Renal cortex interstitium (tissue), 11 donors: ENCODE measurements at regions not wholly inside any gene's neighbourhood (a gene's known extent, or its start where the extent isn't known, plus 50 kb on each side); places are given as distances from the start of the nearest gene placed in this dataset.

Experiments
- DNase-seq, 11 donors: peaks; one replicate each; pipeline ENCODE4 v3.0.0-alpha.2; 2013; ENCODE audit warnings: low read depth in 9 of 11, low spot score in 4 of 11; ENCODE audit errors: extremely low read depth in 1 of 11

DNA sequence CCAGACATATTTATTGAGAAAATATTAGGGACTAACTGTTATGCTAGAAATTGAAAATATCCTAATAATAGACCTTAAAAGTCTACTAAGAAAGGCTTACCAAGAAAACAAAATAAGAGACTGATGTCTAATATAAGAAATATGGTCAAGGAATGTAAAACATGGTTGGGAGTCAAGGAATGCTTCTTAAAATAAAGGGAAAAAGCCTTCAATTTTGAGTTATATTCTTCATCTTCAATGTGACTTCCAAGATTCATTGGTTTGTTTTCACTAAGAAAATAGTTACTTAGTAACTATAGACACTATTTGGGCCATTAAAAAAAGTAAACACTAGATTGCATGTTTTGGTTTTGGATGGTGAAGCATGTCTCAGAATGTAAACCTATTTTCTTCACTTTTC, 88.1 kb upstream of the ETV6 start:
- no peak for DNase-seq

DNA sequence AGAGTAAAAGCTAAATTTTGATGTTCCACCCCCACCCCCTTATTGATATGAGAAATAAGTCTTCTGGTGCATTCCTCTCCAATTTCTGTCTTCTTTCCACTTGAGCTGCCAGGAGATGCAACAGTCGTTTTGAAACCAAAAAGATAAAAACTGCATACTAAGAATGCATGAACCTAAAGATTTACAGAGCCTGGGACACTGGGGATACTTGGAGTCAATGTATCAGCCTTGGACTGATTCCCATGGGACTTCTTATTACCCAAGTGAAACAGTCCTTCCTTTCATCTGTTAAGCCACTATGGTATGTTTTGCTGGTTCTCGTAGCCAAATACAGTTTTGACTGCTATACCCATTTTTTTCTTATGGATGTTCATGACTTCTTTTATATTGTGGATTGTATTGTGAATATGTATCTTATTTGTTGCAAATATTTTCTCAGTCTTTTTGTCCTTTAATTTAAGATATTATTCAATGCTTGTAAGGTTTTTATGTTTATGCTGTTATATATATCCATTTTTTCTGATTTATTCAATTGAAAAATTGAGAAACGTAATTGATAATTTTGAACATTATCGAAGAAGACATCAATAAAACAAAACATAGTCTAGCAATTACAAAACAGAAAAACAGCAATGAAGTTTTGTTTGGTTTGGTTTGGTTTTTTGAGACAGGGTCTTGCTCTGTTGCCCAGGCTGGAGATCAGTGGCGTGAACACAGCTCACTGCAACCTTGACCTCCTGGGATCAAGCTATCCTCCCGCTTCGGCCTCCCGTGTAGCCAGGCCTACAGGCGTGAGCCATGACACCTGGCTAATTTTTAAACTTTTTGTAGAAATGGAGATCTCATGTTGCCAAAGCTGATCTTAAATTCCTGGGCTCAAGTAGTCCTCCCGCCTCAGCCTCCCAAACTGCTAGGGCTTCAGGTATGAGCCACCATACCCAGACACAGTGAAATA, 85.4 kb upstream of the ETV6 start:
- no peak for DNase-seq

DNA sequence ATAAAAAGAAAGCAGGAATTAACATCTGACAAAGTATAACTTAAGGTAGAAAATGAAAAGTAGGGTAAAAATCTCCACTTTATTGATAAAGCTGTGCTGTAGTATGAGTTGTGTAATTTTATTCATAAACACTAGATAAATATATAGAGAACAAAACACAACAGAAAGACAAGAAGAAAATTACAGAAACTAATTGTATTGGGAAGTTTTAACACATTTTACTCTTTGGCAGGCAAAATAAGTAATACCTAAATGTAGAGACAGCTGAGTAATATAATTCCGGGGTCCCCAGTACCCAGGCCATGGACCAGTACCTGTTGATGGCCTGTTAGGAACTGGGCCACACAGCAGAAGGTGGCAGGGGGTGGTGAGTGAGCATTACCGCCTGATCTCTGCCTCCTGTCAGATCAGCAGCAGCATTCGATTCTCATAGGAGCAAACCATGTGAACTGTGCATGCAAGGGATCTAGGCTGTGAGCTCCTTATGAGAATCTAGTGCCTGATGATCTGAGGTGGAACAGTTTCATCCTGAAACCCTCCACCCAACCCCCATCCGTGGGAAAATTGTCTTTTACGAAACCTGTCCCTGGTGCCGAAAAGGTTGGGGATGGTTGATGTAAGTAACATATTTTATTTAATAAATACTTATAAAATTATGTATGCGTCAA, 84.4 kb upstream of the ETV6 start:
- no peak for DNase-seq

DNA sequence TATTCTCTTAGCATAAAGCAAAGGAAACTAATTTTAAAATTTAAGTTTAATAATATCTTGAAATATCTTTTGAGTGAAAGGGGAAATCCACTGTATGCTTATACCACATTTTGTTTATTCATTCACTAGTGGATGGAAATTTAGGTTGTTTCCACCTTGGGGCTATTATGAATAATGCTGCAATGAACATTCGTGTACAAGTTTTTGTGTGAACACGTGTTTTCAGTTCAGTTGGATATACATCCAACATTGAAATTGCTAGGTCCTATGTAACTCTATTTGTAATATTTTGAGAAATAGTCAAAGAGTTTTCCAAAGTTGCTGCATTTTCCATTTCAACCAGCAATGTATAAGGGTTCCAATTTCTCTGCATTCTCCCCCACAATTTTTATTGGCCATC, 83.7 kb upstream of the ETV6 start:
- no peak for DNase-seq

GRCh38 chr12:11568155-11568761, 81.2 kb upstream of the ETV6 start:
- DNase-seq, result no peak

DNA sequence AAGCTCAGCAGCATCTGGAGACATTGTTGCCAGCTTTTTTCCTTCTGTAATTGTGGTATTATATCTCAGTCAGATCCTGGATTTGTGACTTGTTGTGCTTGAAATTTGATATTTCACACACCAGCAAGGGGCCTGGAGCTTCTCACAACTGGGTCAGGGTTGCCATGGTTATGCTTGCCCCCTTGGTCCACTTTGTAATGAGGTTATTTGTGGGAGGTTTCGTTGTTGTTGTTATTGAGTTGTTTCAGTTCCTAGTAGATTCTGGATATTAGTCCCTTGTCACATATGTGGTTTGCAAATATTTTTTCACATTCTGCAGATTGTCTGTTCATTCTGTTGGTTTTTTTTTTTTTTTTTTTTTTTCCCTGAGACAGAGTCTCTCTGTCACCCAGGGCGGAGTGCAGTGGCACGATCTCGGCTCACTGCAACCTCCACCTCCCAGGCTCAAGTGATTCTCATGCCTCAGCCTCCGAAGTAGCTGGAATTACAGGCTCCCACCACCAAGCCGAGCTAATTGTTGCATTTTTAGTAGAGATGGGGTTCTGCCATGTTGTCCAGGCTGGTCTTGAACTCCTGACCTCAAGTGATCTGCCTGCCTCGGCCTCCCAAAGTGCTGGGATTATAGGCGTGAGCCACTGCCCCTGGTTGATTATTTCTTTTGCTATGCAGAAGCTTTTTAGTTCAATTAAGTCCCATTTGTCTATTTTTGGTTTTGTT, 80.6 kb upstream of the ETV6 start:
- DNase-seq, result peak in 8 of 11 donors; percentile 15 to 44 (median 34)

GRCh38 chr12:11569716-11570115, 79.8 kb upstream of the ETV6 start:
- no peak for DNase-seq

DNA sequence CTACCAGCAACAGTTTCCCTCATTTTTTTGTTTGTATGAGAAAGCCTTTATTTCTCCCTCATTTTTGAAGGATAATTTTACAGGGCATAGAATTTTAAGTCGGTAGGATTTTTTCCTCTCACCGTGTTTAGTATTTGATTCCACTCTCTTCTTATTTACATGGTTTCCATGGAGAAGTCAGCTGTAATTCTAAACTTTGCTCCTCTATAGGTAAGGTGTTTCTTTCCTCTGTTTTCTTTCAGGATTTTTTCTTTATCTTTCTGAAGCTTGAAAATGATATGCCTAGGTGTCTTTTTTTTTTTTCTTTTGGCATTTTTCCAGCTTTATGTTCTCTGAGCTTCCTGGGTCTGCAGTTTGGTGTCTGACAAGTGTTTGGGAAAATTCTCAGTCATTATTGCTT, 75.6 kb upstream of the ETV6 start:
- DNase-seq, result no peak

DNA sequence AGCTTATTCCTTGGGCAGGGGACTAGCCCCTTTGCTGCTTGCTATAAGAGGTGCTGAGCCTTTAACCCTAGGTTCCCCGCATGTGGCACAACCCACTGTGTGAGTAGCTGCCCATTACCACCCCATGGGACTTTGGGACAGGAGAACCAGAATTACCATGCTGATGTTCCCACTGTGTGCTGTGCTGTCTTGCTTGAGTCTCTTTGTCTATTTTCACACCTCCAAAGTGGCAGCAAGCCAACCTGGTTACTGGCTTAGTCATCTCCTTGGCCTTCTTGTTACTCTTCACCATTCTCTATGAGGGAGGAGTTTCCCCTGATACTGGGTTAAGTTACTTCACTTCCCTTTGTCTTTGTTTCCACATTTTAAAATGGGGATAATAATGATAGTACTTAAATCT, 73.4 kb upstream of the ETV6 start:
- DNase-seq, result no peak

DNA sequence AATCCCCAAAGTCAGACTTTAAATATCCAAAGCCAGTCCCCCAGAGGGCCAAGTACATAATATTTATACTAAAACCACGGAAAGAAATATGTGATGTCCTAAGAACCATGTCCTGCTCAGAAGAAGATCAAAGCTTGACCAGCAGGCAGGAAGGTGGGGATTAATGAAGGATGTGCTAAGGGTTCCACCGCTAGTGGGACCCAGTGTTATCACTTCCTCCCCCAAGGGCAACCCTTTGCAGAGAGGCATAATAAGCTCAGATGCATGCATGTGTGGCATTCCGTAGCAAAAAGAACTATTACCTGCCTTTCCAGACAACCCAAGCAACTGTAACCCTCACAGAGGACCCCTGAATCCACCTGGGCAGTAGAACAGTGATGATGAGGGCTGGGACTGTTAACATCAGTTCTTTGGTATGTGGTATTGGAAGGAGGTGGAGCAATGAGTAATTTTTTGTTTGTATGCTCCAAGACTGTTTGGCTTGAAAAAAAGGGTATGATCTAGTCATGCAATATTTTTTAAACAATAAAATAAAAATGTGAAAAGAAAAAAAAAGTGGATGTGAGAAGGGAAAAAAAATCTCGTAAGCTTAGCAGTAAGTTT, 71.7 kb upstream of the ETV6 start:
- no peak for DNase-seq

DNA sequence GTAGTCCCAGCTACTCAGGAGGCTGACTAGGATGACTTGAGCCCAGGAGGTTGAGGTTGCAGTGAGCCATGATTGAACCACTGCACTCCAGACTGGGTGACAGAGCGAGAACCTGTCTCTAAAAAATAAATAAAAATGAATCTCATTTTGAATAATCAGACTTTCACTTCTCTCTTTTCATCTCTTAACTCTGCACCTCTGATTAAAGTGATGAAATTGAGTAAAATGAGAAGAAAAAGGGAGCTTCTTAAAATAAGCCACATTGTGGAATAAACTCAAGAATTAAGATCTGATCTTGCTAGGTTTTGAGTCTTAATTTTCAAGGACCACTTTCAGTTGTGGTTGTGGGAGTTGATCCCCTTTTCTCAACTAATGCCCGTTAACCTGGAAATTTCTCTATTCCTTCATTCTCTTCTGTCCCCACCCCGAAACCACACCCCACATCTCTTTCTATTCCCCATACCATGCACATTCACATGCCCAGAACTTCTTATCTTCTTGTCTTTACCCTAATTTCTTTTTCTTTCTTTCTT, 70.9 kb upstream of the ETV6 start:
- no peak for DNase-seq

DNA sequence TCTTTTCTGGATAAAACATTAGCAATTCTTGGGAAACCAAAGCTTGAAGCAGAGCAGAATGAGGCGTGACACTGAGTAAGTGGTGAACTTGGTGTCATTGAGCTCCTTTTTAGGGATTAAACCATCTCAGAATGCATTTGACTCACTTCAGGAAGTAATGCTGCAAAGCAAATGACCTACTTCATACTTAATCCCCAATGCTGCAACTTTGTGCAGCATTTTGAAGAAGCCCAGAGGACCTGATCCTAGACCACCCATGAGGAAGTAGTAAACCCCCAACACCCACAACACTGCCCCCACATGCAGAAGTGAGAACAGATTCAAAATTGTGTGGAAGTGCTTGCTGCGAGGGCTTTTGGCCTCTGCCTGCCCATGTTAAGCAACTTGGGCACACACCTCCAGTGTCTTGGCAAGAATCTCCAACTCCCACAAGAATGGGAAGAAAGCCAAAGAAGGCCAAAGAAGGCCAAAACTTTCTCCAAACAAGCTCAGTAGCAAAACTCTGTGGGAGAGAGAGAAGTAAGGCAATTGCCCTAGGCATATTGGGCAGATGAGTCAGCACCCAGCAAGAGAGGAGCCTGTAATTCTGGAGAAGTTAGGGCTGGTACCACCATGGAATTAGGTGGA, 69.2 kb upstream of the ETV6 start:
- DNase-seq, result no peak

- DNase-seq, result peak; percentile 54 to 76 (median 62)
Measured at GRCh38 chr12:11581179-11581755, 68.2 kb upstream of the ETV6 start.

DNA sequence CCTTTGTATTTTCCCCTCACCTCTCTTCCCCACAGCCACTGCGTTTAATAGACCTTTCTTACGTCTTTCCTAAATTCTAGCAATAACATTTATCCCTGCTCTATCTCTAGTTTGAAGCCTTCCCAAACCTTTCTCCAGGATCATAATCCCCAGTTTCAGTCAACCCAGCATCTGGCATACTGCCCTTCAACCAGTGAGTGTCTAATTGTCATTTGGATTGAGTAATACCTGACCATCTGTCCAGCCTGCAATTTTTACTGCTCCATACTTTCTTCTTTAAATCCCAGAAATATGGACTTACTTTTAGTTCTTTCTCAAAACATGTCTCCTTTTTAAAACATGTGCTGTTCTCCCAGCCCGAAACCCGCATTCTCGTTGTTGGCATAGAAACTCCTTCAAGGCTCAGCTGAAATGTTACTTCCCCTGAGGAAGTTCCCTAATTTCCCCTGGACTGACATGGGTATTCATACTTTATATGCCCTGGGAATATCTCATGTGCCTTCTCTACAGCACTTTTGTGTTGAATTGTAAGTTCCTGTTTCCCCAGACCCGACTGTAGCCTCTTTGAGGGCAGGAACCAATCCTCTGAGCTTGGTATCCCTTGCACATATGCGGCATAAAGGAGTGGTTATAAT, 65.1 kb upstream of the ETV6 start:
- DNase-seq, result no peak

- DNase-seq, result no peak
Measured at GRCh38 chr12:11592484-11592883, 57.0 kb upstream of the ETV6 start.

- DNase-seq, result no peak
Measured at GRCh38 chr12:11593013-11593412, 56.5 kb upstream of the ETV6 start.

GRCh38 chr12:11595080-11595479, 54.4 kb upstream of the ETV6 start:
- DNase-seq, result no peak

- DNase-seq, result no peak
Measured at GRCh38 chr12:11596141-11596540, 53.3 kb upstream of the ETV6 start.
